ENCODE measurements at regions not wholly inside any gene's neighbourhood (a gene's known extent, or its start where the extent isn't known, plus 50 kb on each side); places are given as distances from the start of the nearest gene placed in this dataset.

GRCh38 chr5:107325866-107326265, 344.9 kb downstream of the EFNA5 start:
- TF ChIP-seq, protein P1, sequence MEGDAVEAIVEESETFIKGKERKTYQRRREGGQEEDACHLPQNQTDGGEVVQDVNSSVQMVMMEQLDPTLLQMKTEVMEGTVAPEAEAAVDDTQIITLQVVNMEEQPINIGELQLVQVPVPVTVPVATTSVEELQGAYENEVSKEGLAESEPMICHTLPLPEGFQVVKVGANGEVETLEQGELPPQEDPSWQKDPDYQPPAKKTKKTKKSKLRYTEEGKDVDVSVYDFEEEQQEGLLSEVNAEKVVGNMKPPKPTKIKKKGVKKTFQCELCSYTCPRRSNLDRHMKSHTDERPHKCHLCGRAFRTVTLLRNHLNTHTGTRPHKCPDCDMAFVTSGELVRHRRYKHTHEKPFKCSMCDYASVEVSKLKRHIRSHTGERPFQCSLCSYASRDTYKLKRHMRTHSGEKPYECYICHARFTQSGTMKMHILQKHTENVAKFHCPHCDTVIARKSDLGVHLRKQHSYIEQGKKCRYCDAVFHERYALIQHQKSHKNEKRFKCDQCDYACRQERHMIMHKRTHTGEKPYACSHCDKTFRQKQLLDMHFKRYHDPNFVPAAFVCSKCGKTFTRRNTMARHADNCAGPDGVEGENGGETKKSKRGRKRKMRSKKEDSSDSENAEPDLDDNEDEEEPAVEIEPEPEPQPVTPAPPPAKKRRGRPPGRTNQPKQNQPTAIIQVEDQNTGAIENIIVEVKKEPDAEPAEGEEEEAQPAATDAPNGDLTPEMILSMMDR (IDR thresholded peaks at IDR 0.05; ENCODE audit: low read length), result no peak
- TF ChIP-seq EZH2 (IDR thresholded peaks at IDR 0.05; ENCODE audit: borderline replicate concordance, low read length), result no peak
